ENCODE measurements at regions not wholly inside any gene's neighbourhood (a gene's known extent, or its start where the extent isn't known, plus 50 kb on each side); places are given as distances from the start of the nearest gene placed in this dataset.

DNA sequence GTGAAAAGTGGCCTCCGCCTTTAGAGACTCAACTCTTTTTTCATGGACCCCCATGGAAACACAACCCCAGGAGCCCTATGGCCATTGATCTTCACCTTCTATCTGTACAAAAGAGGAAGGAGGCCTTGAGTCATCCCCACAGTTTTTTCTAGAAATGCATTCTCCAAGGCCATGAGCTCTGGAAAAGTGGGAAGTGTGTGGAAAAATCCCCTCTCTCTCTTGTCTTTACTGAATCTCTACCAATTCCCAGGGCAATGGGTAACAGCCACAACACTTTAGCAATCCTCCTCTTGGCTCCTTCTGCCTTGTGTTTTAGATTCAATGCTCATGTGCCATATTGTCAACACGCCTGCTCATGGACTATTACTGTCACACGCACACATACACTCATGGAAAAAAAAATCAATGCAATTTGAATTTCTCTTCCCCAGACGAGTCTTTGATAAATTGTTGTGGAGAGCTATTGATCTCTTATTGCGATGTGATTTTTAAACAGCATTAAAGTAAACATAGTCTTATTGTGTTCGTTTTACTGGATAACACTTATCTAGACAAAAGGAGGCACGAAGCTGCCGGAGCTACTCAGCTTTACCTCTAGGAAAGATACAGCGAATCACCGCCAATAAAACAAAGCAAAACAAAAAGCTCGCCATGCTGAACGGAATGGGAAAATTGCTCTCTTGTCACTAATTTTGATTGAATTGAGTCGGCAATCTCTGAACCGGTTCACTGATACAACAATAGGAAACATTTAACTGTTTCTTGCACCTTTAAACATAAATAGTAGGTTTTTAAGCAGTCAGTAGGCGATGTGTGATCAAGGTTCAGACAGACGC lies 260.3 kb downstream of the VRK1 start:
- 82 to 88% methylated on average over 16 of the region's 16 CpGs for WGBS, 2 donors
- peaks cover 0 to 2% (median 0%) of the 10 kb centered on the region in 3 donors for H3K27me3 ChIP-seq (ENCODE audit: control insufficient read depth in 3 of 3, insufficient read depth in 3 of 3, low read length in 2 of 3)
- H3K27ac ChIP-seq (ENCODE audit: low read depth in 1 of 2, low read length in 1 of 2): no peak overlapping the region
- ATAC-seq (ENCODE audit: insufficient read depth, low FRiP score) (no peak), DNase-seq (no peak)
- TF ChIP-seq, protein P1, sequence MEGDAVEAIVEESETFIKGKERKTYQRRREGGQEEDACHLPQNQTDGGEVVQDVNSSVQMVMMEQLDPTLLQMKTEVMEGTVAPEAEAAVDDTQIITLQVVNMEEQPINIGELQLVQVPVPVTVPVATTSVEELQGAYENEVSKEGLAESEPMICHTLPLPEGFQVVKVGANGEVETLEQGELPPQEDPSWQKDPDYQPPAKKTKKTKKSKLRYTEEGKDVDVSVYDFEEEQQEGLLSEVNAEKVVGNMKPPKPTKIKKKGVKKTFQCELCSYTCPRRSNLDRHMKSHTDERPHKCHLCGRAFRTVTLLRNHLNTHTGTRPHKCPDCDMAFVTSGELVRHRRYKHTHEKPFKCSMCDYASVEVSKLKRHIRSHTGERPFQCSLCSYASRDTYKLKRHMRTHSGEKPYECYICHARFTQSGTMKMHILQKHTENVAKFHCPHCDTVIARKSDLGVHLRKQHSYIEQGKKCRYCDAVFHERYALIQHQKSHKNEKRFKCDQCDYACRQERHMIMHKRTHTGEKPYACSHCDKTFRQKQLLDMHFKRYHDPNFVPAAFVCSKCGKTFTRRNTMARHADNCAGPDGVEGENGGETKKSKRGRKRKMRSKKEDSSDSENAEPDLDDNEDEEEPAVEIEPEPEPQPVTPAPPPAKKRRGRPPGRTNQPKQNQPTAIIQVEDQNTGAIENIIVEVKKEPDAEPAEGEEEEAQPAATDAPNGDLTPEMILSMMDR (IDR thresholded peaks at IDR 0.05; ENCODE audit: control extremely low read depth, extremely low read depth): no peak
- no peaks in the 10 kb centered on the region for H3K9me3 ChIP-seq (ENCODE audit: control insufficient read depth in 4 of 4, insufficient read depth in 3 of 4, low read length in 3 of 4)
- no peaks in the 10 kb centered on the region for H3K36me3 ChIP-seq (ENCODE audit: control insufficient read depth in 4 of 4, insufficient read depth in 4 of 4, low read length in 4 of 4)
- no peaks in the 10 kb centered on the region for H3K4me1 ChIP-seq (ENCODE audit: control insufficient read depth in 5 of 5, insufficient read depth in 5 of 5, low read length in 5 of 5)
- H3K9ac ChIP-seq (ENCODE audit: insufficient read depth in 1 of 2, low read length in 2 of 2): no peak overlapping the region
- no peak overlapping the region for H3K4me3 ChIP-seq

DNA sequence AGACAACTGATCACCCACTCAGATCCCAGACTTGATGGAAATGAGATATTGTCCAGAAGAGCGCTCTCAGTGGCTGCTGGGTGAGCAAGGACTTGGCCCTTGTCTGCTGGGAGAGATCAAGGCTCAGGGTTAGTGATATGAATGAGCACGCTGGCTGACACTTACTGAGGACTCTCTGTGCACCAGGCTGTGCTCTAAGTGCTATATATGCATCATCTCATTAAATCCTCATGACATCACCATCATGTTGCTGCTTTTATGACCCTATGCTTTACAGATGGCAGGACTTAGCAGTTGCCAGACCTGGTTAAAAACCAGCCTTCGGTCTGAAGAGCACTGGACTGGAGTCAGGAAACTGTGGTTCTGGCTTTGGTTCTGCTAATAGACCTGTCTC lies 260.9 kb downstream of the VRK1 start:
- Histone ChIP-seq H3K27ac (ENCODE audit: low read depth in 1 of 2, low read length in 1 of 2) (no peak overlapping the region), H3K36me3 (ENCODE audit: control insufficient read depth in 4 of 4, insufficient read depth in 4 of 4, low read length in 4 of 4) (no peaks in the 10 kb centered on the region), H3K27me3 (ENCODE audit: control insufficient read depth in 3 of 3, insufficient read depth in 3 of 3, low read length in 2 of 3) (peaks cover 0 to 2% (median 0%) of the 10 kb centered on the region in 3 donors), H3K9me3 (ENCODE audit: control insufficient read depth in 4 of 4, insufficient read depth in 3 of 4, low read length in 3 of 4) (no peaks in the 10 kb centered on the region), H3K9ac (ENCODE audit: insufficient read depth in 1 of 2, low read length in 2 of 2) (no peak overlapping the region), H3K4me1 (ENCODE audit: control insufficient read depth in 5 of 5, insufficient read depth in 5 of 5, low read length in 5 of 5) (no peaks in the 10 kb centered on the region), H3K4me3 (no peak overlapping the region)
- 79 to 86% methylated on average over 3 of the region's 3 CpGs for WGBS, 2 donors
- ATAC-seq (ENCODE audit: insufficient read depth, low FRiP score): no peak
- TF ChIP-seq, protein P1 (IDR thresholded peaks at IDR 0.05; ENCODE audit: control extremely low read depth, extremely low read depth): no peak
- DNase-seq: no peak

DNA sequence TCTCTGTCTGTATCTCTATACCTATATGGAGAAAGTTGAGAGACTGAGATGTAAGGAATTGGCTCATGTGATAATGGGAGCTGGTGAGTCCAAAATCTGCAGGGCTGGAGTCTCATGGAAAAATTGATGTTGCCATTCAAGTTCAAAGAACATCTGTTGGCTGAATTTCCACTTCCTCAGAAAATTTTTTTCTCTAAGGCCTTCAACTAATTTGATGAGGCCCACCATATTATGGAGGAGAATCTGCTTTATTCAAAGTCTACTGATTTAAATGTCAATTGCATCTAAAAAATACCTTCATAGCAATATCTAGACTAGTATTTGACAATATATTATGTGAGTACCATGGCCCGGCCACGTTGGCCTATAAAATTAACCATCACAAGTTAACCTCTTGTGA lies 261.4 kb downstream of the VRK1 start:
- ATAC-seq (ENCODE audit: insufficient read depth, low FRiP score) (no peak), DNase-seq (no peak)
- Histone ChIP-seq H3K4me3 (no peak overlapping the region), H3K36me3 (ENCODE audit: control insufficient read depth in 4 of 4, insufficient read depth in 4 of 4, low read length in 4 of 4) (no peaks in the 10 kb centered on the region), H3K4me1 (ENCODE audit: control insufficient read depth in 5 of 5, insufficient read depth in 5 of 5, low read length in 5 of 5) (no peaks in the 10 kb centered on the region), H3K27me3 (ENCODE audit: control insufficient read depth in 3 of 3, insufficient read depth in 3 of 3, low read length in 2 of 3) (peaks cover 0 to 2% (median 0%) of the 10 kb centered on the region in 3 donors), H3K27ac (ENCODE audit: low read depth in 1 of 2, low read length in 1 of 2) (no peak overlapping the region), H3K9me3 (ENCODE audit: control insufficient read depth in 4 of 4, insufficient read depth in 3 of 4, low read length in 3 of 4) (no peaks in the 10 kb centered on the region), H3K9ac (ENCODE audit: insufficient read depth in 1 of 2, low read length in 2 of 2) (no peak overlapping the region)
- TF ChIP-seq, protein P1 (IDR thresholded peaks at IDR 0.05; ENCODE audit: control extremely low read depth, extremely low read depth): no peak
- WGBS, 2 donors: 88% methylated on average over 2 of the region's 2 CpGs

Measured in lung (tissue), 11 donors.